GM12873 (cell line): ENCODE measurements at regions not wholly inside any gene's neighbourhood (a gene's known extent, or its start where the extent isn't known, plus 50 kb on each side); places are given as distances from the start of the nearest gene placed in this dataset.

Experiments used
- TF ChIP-seq, protein P1 (sequence below): IDR thresholded peaks from 2 replicates; pipeline ENCODE4 v1.5.1; 2012; ENCODE audit warnings: low read depth, mild to moderate bottlenecking, moderate library complexity, low read length, control low read depth; ENCODE audit not compliant: insufficient read depth; ENCODE audit errors: missing control alignments

DNA sequence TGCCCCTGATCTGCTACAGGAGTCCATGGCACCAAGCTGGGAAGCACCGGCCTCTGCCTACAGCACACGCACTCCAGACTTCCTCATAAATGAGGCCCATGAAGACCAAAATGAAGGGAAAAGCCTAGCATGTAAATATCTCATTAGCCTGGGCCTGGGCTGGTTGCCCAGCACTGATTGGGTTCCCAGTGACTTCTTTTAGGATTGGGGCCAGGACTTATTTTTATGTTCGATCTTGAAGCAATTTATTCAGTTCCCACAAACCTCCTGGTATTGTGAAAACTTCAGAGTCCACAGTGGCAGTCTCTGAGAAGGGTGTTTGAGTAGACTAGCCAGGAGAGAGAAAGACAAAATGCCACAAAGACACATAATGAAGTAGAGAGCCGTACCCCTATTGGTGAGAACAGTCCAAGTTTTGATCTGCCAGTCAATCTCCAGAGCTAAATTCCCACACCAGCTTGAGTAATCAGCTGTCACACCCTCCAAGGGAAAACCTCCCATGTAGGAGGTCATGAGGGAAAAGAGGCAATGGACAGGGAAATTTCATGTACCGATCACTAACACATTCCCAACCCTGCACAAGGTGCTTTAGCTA lies 78.2 kb downstream of the PHLDA1 start:
- TF ChIP-seq, protein P1, sequence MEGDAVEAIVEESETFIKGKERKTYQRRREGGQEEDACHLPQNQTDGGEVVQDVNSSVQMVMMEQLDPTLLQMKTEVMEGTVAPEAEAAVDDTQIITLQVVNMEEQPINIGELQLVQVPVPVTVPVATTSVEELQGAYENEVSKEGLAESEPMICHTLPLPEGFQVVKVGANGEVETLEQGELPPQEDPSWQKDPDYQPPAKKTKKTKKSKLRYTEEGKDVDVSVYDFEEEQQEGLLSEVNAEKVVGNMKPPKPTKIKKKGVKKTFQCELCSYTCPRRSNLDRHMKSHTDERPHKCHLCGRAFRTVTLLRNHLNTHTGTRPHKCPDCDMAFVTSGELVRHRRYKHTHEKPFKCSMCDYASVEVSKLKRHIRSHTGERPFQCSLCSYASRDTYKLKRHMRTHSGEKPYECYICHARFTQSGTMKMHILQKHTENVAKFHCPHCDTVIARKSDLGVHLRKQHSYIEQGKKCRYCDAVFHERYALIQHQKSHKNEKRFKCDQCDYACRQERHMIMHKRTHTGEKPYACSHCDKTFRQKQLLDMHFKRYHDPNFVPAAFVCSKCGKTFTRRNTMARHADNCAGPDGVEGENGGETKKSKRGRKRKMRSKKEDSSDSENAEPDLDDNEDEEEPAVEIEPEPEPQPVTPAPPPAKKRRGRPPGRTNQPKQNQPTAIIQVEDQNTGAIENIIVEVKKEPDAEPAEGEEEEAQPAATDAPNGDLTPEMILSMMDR, result no peak

DNA sequence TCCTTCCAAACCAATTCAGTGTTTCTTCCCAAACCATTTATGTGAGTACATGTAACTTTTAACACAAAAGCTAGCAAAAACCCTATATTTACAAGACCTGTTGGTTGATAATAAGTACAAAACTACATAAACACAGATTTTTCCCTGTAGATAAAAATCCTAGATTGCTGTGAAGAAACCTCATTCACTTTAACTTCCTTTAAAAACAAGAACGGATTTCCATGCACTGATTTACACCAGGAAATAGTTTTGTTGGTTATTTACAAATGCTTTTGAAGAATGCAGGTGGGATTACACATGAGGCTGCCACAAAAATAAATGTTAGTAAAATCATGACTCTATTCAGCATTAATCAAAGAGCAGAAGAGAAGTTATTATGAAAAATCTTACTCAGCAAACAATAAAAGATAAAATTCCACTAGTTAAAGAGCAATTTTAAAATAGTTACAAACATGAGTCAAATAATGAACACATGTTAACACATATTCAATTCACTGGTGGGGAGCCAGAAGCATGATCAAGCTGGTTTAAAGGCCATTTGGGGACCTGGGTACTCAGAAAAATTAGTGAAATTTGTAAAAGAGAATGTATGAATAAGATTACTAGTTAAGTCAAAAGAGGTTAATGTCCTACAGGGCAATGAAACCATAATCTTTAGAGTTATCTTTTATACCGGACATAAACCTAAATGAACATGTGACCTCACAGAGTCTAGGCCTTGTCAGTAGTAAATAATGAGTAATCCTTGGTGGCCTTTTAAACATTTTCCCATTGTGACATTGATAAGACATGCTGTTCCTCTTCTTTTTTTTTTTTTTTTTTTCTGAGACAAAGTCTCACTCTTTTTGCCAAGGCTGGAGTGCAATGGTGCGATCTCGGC lies 79.9 kb downstream of the PHLDA1 start:
- TF ChIP-seq, protein P1, result no peak

DNA sequence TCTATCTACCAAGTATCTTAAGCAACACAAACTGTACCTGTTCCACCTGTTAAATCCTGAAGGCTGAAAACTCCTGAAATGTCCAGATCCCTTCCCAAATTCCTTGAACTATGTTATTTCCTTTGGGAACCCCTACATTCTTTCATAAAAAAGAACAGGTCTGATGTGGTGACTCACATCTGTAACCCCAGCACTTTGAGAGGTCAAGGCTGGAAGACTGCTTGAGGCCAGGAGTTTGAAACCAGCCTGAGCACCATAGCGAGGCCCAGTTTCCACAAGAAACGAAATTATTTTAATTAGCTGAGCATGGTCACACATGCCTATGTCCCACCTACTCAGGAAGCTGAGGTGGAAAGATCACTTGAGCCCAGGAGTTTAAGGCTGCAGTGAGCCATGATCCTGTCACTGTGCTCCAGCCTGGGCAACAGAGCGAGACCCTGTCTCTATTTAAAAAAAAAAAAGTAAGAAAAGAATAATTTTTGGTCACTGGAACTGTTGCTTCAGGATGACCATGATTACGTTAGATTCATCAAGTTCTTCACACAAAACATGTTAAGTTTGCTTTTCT lies 84.3 kb downstream of the PHLDA1 start:
- TF ChIP-seq, protein P1, result no peak

GRCh38 chr12:75945581-75945980 lies 86.0 kb downstream of the PHLDA1 start:
- TF ChIP-seq, protein P1, result no peak

DNA sequence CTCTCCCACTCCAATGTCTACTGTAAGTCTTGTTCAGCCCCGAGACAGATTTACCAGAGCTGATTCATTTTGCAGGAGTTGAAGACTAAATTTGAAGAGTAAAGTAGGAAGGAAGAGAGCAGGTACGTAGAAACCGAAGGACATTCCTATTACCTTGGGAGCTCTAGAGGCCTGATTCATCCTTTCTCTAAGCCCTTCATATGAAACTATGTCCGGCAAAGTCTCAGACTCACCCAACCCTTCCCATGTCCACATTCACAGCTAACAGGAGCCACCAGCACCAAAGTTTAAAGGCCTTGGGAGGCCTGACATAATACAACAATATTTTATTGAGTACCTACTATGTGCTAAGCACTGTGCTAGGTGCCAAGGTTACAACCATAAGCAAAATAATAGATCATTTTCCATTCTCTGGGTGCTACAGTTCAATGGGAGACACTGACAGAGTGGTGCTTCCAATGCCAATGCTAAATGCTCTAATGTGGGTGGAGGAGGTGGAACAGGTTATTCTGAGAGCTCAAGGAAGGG lies 86.6 kb downstream of the PHLDA1 start:
- TF ChIP-seq, protein P1, result no peak

DNA sequence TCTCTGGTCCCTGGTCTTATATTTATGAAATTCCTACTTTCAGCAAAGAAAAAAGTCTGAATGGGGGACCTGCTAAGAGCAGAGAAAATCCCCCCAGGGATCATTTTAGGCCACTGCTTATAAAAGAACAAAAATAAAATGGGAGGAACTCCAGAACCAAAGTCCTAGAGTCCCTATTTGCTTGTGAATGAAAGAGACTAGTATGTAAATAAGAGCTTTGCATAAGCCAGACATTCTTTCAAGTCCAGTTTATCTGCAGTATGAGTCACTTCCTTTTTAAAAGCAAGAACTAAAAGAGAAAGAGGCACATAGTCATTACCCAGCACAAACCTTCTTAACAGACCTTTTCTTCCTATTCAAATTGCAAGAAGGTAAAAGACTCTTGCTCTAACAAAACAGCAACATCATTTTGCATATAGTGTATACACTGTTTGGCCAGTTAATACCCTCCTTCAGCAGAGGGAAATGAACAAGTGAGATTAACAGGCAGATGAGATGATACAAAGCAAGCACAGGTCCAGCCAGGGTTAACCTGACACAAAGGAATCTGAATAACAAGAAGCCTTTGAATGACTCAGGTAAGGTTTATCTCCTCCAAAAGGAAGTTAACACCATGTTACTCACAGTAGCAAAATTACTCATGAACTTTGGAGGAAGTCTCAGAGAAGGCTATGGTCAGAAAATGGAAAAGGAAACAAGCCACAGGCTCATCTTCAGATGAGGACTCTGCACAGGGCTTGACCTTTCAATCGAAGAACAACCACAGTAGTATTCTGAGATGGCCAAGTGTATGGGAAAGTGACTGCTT lies 87.3 kb downstream of the PHLDA1 start:
- TF ChIP-seq, protein P1, result no peak
